ENCODE measurements at regions not wholly inside any gene's neighbourhood (a gene's known extent, or its start where the extent isn't known, plus 50 kb on each side); places are given as distances from the start of the nearest gene placed in this dataset.
"Not testable (repeated sequence)": the region's sequence is repeated elsewhere in the genome, so short reads cannot be mapped to it uniquely, and the experiment has no call there.

DNA sequence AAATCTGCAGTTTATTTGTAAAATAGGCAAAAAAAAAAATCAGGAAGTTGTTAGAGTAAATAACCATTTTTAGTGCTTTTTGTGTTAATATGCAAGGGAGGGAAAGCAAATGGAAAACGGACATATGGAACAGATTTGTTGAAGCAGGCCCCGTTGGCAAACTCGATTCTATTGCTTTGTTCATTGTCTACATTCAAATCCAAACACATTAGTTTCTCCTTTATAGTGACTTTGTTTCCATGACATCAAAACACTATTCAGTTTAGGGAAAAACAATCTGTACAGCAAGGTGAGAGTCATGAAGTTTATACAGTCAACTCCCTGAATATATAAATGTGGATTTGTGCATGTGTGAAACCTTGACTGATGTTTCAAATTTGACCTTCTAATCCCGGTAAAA, 142.2 kb downstream of the FAM47A start:
- in situ Hi-C loops (cut with MboI; ENCODE audit: low pct_unique_long_range_greater_than_20kb in 2 of 9, low sequenced_read_pairs in 9 of 9, unreplicated experiment in 9 of 9) = no loop called here
- no peak for ATAC-seq (replicated peaks in 6 of 8)
- H3K4me3 ChIP-seq = no peak overlapping the region
- 0 to 83% (median 41%) methylated on average over 1 to 4 of the region's 4 CpGs; no CpG with 5 or more reads in 6 of the 10 experiments for WGBS, 10 experiments
- no peak overlapping the region for H3K27ac ChIP-seq
- no peaks in the 10 kb centered on the region for H3K4me1 ChIP-seq (replicated peaks in 1 of 2)

DNA sequence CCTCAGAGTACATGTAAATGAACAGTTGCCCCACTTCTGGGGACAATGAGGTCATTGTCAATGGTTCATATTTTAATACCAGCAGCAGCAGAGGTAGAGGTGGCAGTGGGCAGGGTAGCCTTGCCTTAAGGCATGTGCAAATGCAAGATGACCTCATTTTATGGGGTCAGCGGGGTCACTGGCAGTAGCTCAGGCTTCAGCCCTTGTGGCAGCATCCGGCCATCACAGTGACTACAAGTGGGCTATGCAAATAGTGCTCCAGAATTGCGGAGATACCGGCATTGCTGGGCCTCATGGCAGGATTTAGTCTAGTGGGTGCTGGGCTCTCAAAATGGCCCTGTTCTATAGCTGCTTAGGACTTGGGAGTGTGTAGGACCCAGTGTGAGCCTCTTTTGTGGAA, 144.7 kb downstream of the FAM47A start:
- Histone ChIP-seq H3K4me1 (replicated peaks in 1 of 2) (no peaks in the 10 kb centered on the region), H3K4me3 (no peak overlapping the region), H3K27ac (no peak overlapping the region)
- no peak for ATAC-seq (replicated peaks in 6 of 8)
- in situ Hi-C loops (cut with MboI; ENCODE audit: low pct_unique_long_range_greater_than_20kb in 2 of 9, low sequenced_read_pairs in 9 of 9, unreplicated experiment in 9 of 9) = no loop called here
- WGBS, 10 experiments = 17% methylated on average over 1 of the region's 4 CpGs; no CpG with 5 or more reads in 9 of the 10 experiments

DNA sequence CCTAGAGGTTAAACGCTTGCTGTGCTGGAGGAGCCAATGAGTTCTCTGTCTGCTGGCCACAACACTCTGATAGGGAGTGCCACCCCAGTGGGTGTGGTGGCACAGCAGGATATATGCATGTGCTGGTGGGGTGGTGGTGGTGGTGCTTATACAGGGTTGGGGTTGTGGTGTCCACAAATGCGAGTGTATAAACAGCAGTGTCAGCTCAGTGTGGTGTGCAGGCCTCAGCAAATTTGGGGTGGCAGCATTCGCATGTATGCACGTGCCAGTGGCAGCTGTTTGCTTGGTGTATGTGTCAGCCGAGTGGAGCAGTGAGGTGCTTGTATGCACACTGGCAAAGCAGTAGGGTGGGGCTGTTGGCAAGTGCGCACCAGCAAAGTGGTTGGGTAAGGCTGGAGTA, 157.4 kb downstream of the FAM47A start:
- H3K4me1 ChIP-seq (replicated peaks in 1 of 2) = no peaks in the 10 kb centered on the region
- ATAC-seq (replicated peaks in 6 of 8) = no peak
- no peak overlapping the region for H3K27ac ChIP-seq
- in situ Hi-C loops (cut with MboI; ENCODE audit: low pct_unique_long_range_greater_than_20kb in 2 of 9, low sequenced_read_pairs in 9 of 9, unreplicated experiment in 9 of 9) = no loop called here
- 67% methylated on average over 1 of the region's 6 CpGs; no CpG with 5 or more reads in 9 of the 10 experiments for WGBS, 10 experiments
- H3K4me3 ChIP-seq = no peak overlapping the region

DNA sequence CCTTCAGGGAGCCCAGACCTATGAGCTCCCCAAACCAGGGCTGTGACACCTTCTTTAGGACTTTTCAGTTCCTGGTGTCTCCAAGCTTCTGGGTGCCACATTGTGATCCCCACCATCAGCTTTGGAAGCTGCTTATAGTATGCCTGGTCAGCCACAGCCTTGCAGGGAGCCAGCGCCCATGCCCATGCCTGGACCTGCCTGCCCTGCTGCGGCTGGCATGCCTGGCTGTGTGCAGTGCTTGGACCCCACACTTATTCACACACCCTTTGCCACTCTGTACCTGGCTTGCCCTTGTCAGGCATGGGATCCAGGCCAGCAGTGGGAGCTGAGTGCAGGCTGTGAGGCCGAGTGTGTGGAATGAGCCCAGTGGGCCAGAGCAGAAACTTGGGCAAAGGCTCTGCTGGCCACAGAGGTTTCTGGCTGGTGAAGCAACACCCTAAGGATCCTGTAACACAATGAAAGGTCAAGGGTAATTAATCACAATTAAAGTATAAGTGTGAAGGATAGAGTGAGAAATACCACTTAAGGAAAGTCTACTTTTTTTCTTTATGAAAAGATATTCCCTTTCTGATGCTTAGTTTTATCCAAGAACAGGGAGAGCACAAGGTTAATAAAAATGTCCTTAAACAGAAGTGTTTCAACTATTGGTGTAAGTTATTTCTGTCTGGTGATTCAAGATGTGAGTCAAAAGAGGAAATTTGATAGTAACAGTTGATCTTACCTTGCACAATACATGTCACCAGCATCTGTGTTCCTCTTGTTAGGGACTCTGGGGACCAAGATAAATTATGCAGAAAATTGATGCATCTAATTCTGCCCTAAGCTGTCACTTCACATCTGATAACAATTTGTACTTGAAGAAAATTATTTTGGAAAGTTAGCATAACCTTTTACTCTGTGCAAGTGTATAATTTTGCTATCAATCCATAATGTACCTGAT, 161.8 kb downstream of the FAM47A start:
- WGBS, 10 experiments = 81% methylated on average over 2 of the region's 3 CpGs; no CpG with 5 or more reads in 9 of the 10 experiments

DNA sequence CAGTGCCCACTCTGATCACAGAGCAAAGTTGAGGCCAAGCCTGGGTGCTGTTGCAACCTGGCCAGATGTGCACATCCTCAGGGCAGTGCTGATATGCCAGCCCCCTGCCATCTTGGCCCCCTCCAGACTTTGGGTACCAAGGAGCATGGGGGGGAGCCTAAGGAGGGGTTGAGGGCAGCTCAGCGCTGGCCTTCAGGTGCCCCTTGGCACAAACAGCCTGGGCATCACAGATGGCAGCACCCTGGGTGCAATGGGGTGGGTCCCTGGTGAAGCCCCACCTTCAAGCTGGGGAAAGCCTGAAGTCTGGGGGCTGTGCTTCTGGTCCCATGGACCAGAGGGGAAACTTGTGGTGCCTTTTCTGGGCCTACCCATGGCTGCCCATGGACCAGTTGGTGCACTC, 163.0 kb downstream of the FAM47A start:
- no peak overlapping the region for H3K27ac ChIP-seq
- peaks cover 0 to 3% of the 10 kb centered on the region in 2 donors for H3K4me1 ChIP-seq (replicated peaks in 1 of 2)
- ATAC-seq (replicated peaks in 6 of 8) = no peak
- WGBS, 10 experiments = no CpG with 5 or more reads among the region's 1 CpG
- H3K4me3 ChIP-seq = no peak overlapping the region
- in situ Hi-C loops (cut with MboI; ENCODE audit: low pct_unique_long_range_greater_than_20kb in 2 of 9, low sequenced_read_pairs in 9 of 9, unreplicated experiment in 9 of 9) = no loop called here

More for the DNA sequence above, 161.8 kb downstream of the FAM47A start:
- H3K4me3 ChIP-seq = no peak overlapping the region
- H3K27ac ChIP-seq = no peak overlapping the region
- in situ Hi-C loops (cut with MboI; ENCODE audit: low pct_unique_long_range_greater_than_20kb in 2 of 9, low sequenced_read_pairs in 9 of 9, unreplicated experiment in 9 of 9) = no loop called here
- H3K4me1 ChIP-seq (replicated peaks in 1 of 2) = no peaks in the 10 kb centered on the region
- no peak for ATAC-seq (replicated peaks in 6 of 8)

DNA sequence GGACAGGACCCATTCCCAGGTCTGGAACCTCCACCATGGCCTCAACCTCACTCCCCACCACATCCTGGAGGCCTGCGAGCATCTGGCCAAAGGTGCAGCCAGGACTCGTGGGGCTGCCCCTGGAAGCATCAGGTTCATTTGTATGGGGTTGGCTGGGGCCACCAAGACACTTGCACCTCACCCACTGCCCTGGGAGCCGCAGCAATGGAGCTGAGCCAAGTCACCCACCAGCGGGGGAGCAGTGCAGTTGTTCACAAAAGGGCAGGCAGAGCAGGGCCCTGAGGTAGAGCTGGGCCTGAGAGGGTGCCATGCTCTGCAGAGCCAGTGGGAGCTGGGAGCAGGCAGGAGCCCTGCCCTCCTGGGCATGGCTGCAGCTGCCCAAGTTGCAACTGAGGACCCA, 163.5 kb downstream of the FAM47A start:
- WGBS, 10 experiments = 20% methylated on average over 2 of the region's 4 CpGs; no CpG with 5 or more reads in 9 of the 10 experiments
- Histone ChIP-seq H3K4me3 (no peak overlapping the region), H3K27ac (no peak overlapping the region), H3K4me1 (replicated peaks in 1 of 2) (peaks cover 0 to 3% of the 10 kb centered on the region in 2 donors)
- in situ Hi-C loops (cut with MboI; ENCODE audit: low pct_unique_long_range_greater_than_20kb in 2 of 9, low sequenced_read_pairs in 9 of 9, unreplicated experiment in 9 of 9) = no loop called here
- no peak for ATAC-seq (replicated peaks in 6 of 8)

DNA sequence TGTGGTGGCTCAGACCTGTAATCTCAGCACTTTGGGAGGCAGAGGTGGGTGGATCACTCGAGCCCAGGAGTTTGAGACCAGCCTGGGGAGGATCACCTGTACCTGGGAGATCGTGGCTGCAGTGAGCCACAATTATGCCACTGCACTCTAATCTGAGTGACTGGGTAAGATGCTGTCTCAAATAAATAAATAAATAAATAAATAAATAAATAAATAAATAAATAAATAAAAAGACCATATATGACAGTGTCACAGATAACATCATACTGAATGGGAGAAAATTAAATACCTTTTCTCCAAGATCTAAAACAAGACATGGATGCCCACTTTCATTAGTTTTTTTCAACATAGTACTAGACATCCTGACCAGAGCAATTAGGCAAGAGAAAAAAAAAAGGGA, 182.8 kb downstream of the FAM47A start:
- no peak for ATAC-seq (replicated peaks in 6 of 8)
- in situ Hi-C loops (cut with MboI; ENCODE audit: low pct_unique_long_range_greater_than_20kb in 2 of 9, low sequenced_read_pairs in 9 of 9, unreplicated experiment in 9 of 9) = no loop called here
- WGBS, 10 experiments = 0 to 7% (median 6%) methylated on average over 1 to 2 of the region's 2 CpGs; no CpG with 5 or more reads in 7 of the 10 experiments
- H3K4me1 ChIP-seq (replicated peaks in 1 of 2) = no peaks in the 10 kb centered on the region
- no peak overlapping the region for H3K27ac ChIP-seq
- no peak overlapping the region for H3K4me3 ChIP-seq

DNA sequence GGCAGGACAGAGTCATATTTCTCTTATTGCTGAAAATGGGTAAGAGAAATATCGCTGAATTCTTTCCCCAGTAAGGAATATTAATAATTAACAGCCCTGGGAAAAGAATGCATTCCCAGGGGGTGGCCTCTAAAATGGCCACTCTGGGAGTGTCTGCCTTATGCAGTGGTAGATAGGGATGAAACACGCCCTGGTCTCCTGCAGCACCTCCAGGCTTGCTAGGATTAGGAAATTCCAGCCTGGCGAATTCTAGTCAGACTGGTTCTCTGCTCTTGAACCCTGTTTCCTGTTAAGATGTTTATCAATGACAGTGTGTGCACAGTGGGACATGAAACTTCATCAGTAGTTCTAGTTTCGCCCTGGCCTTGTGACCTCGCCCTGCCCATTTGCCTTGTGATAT, 205.9 kb downstream of the FAM47A start:
- 0% methylated on average over 1 of the region's 5 CpGs; no CpG with 5 or more reads in 9 of the 10 experiments for WGBS, 10 experiments
- H3K27ac ChIP-seq; H3K4me1 ChIP-seq (replicated peaks in 1 of 2); in situ Hi-C loops (cut with MboI; ENCODE audit: low pct_unique_long_range_greater_than_20kb in 2 of 9, low sequenced_read_pairs in 9 of 9, unreplicated experiment in 9 of 9); ATAC-seq (replicated peaks in 6 of 8); H3K4me3 ChIP-seq: not testable (repeated sequence)

DNA sequence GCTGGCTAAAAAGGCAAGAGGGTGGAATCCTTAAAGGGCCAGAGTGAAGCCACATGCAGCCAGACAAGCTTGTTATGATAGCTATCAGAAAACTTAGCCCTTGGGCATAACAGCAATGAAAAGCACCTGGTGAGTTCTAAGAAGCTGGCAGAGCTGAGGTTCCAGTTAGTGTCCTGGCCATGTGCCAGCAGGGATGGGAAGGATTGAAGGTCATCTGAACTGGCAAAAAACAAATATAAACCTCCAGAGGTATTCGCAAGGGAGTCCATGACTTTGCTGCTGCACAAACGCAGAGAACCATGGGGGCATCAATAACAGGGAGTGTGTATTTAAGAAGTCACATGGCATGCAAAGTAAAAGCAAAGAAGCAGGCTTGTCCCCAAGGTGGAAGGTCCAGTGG, 208.9 kb downstream of the FAM47A start:
- no peak for ATAC-seq (replicated peaks in 6 of 8)
- in situ Hi-C loops (cut with MboI; ENCODE audit: low pct_unique_long_range_greater_than_20kb in 2 of 9, low sequenced_read_pairs in 9 of 9, unreplicated experiment in 9 of 9) = no loop called here
- 0 to 86% (median 20%) methylated on average over 1 to 2 of the region's 2 CpGs; no CpG with 5 or more reads in 6 of the 10 experiments for WGBS, 10 experiments
- Histone ChIP-seq H3K27ac (no peak overlapping the region), H3K4me3 (no peak overlapping the region), H3K4me1 (replicated peaks in 1 of 2) (no peaks in the 10 kb centered on the region)

DNA sequence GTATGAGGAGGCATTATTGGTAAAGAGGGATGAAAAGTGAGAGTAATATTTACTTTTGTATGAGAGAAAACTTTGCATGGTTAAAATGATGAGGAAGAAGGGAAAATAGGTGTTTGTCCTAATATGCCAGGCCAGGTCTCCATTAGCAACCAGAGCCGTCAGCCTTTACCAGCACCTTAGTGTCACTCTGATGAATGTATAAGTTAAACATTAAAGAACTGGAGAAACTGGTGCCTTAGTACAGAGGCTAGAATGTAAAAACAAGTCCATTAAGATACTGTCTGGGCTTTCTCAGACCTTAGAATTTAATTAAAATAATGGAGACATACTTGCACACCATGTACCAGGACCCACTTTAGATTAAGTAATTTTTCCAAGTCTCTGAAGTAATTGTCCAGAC, 222.3 kb downstream of the FAM47A start:
- Histone ChIP-seq H3K4me3 (no peak overlapping the region), H3K27ac (no peak overlapping the region), H3K4me1 (replicated peaks in 1 of 2) (no peaks in the 10 kb centered on the region)
- in situ Hi-C loops (cut with MboI; ENCODE audit: low pct_unique_long_range_greater_than_20kb in 2 of 9, low sequenced_read_pairs in 9 of 9, unreplicated experiment in 9 of 9) = no loop called here
- ATAC-seq (replicated peaks in 6 of 8) = no peak
- 0 to 44% (median 43%) methylated on average over 1 of the region's 1 CpG; no CpG with 5 or more reads in 7 of the 10 experiments for WGBS, 10 experiments

DNA sequence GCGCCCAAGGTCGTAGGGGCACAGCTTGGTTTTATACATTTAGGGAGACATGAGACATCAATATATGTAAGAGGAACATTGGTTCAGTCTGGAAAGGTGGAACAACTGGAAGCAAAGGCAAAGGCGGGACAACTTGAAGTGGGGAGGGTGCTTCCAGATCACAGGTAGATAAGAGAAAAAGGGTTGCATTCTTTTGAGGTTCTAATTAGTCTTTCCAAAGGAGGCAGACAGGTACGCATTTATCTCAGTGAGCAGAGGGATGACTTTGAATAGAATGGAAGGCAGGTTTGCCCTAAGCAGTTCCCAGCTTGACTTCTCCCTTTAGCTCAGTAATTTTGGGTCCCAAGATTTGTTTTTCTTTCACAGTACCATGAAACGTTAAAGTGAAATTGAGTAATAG, 223.2 kb downstream of the FAM47A start:
- no peak overlapping the region for H3K4me3 ChIP-seq
- 0 to 92% (median 65%) methylated on average over 1 to 5 of the region's 5 CpGs; no CpG with 5 or more reads in 3 of the 10 experiments for WGBS, 10 experiments

DNA sequence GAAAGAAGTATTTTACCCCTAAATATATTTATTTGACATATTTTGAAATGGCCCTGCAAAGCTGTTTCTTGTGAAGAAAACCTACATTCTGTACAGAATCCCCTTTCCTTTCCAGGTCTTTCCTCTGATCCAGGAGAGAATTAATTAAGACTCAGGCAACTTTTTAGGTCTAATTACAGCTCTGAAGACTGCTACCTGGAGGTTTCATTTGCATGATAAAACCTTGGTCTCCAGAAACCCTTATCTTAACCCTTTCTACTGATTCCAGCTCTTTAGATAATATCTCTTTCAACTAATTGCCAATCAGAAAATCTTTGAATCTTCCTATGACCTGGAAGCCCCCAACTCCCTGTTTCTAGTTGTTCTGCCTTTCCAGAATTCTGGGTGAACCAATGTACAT, 224.0 kb downstream of the FAM47A start:
- ATAC-seq (replicated peaks in 6 of 8) = no peak
- Histone ChIP-seq H3K27ac (no peak overlapping the region), H3K4me3 (no peak overlapping the region)

More for the DNA sequence above, 223.2 kb downstream of the FAM47A start:
- no peak for ATAC-seq (replicated peaks in 6 of 8)
- in situ Hi-C loops (cut with MboI; ENCODE audit: low pct_unique_long_range_greater_than_20kb in 2 of 9, low sequenced_read_pairs in 9 of 9, unreplicated experiment in 9 of 9) = no loop called here
- H3K4me1 ChIP-seq (replicated peaks in 1 of 2) = no peaks in the 10 kb centered on the region
- no peak overlapping the region for H3K27ac ChIP-seq

DNA sequence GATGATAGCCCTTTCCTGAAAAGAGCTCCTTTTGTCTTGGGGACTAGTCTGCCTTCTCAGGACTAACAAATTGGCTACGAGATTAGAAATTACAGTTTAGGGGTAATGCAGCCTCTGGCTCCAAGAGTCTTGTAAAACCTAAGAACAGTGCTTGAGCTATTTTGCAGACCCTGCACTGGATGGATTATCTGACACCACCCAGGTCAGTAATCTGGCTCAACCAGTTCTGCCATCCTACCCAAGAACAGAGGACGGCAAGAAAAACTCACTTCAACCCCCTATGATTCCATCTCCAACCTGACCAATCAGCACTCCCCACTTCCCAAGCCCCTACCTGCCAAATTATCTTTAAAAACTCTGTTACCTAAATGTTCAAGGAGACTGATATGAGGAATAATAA, 225.1 kb downstream of the FAM47A start:
- 0% methylated on average over 1 of the region's 2 CpGs; no CpG with 5 or more reads in 9 of the 10 experiments for WGBS, 10 experiments
- Histone ChIP-seq H3K4me1 (replicated peaks in 1 of 2) (no peaks in the 10 kb centered on the region), H3K27ac (no peak overlapping the region), H3K4me3 (no peak overlapping the region)
- in situ Hi-C loops (cut with MboI; ENCODE audit: low pct_unique_long_range_greater_than_20kb in 2 of 9, low sequenced_read_pairs in 9 of 9, unreplicated experiment in 9 of 9) = no loop called here
- no peak for ATAC-seq (replicated peaks in 6 of 8)

More for the DNA sequence above, 224.0 kb downstream of the FAM47A start:
- in situ Hi-C loops (cut with MboI; ENCODE audit: low pct_unique_long_range_greater_than_20kb in 2 of 9, low sequenced_read_pairs in 9 of 9, unreplicated experiment in 9 of 9) = no loop called here
- H3K4me1 ChIP-seq (replicated peaks in 1 of 2) = no peaks in the 10 kb centered on the region

DNA sequence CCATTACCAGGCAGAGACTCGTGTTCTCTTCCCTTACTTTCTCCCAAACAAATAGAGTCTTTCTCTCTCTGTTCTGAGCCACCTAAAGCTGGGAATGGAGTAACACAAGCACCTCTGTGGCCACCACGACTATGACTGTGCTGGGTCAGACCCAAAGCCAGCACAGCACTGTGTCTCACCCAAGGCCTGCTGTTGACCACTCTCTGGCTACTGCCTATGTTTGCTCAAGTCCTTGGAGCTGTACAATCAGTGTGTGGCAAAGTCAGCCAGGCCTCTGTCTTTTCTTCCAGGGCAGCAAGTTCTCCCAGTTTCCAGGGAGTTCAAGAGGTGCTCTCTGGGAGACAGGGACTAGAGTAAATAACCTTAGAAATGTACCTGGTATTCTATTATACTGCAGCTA, 239.4 kb downstream of the FAM47A start:
- in situ Hi-C loops (cut with MboI; ENCODE audit: low pct_unique_long_range_greater_than_20kb in 2 of 9, low sequenced_read_pairs in 9 of 9, unreplicated experiment in 9 of 9) = no loop called here
- no peak overlapping the region for H3K27ac ChIP-seq
- WGBS, 10 experiments = 0 to 100% (median 44%) methylated on average over 1 to 2 of the region's 2 CpGs; no CpG with 5 or more reads in 7 of the 10 experiments
- peak in 1 of 8 experiments; percentile 23 for ATAC-seq (replicated peaks in 6 of 8)
- no peak overlapping the region for H3K4me3 ChIP-seq
- no peaks in the 10 kb centered on the region for H3K4me1 ChIP-seq (replicated peaks in 1 of 2)

Measured in motor neuron (in vitro differentiated cells).